CD14-positive monocyte (primary cell): ENCODE measurements at regions not wholly inside any gene's neighbourhood (a gene's known extent, or its start where the extent isn't known, plus 50 kb on each side); places are given as distances from the start of the nearest gene placed in this dataset.

ENCODE experiments used
- DNase-seq, 3 donors: peaks; one replicate each; pipeline ENCODE4 v3.0.0-alpha.2; 2011 to 2022
- H2AFZ ChIP-seq: 2 replicates; pipeline ENCODE4 v1.6.0; 2012; ENCODE audit warnings: mild to moderate bottlenecking, low read depth, low read length, inconsistent platforms; ENCODE audit not compliant: insufficient read depth, poor library complexity, severe bottlenecking
- H3K27ac ChIP-seq, 2 donors: 1 replicate in 1 of 2; 2 replicates in 1 of 2; pipeline ENCODE4 v1.5.1; 2012 to 2013; ENCODE audit warnings: low read length in 2 of 2, control low read depth in 1 of 2, inconsistent platforms in 1 of 2, low read depth in 1 of 2, mild to moderate bottlenecking in 1 of 2
- H3K27me3 ChIP-seq, 2 donors: one replicate each; pipeline versions ENCODE4 v1.6.0 to v1.6.1; 2011 to 2013; ENCODE audit warnings: low read length in 2 of 2; ENCODE audit not compliant: control insufficient read depth in 2 of 2, insufficient read depth in 2 of 2
- H3K36me3 ChIP-seq, 2 donors: replicated peaks in 1 of 2; 1 replicate in 1 of 2; 2 replicates in 1 of 2; pipeline versions ENCODE4 v1.5.1 to v1.6.1; 2012 to 2013; ENCODE audit warnings: low read length in 2 of 2, control low read depth in 1 of 2, inconsistent platforms in 1 of 2, mild to moderate bottlenecking in 1 of 2; ENCODE audit not compliant: insufficient read depth in 2 of 2, control insufficient read depth in 1 of 2
- H3K4me1 ChIP-seq, 2 donors: 1 replicate in 1 of 2; 2 replicates in 1 of 2; pipeline versions ENCODE4 v1.5.1 to v1.6.1; 2012 to 2013; ENCODE audit warnings: low read length in 2 of 2, control low read depth in 1 of 2, inconsistent platforms in 1 of 2, mild to moderate bottlenecking in 1 of 2, moderate library complexity in 1 of 2; ENCODE audit not compliant: insufficient read depth in 2 of 2, control insufficient read depth in 1 of 2
- H3K4me2 ChIP-seq: replicated peaks from 2 replicates; pipeline ENCODE3; 2012; ENCODE audit warnings: low read length, moderate library complexity, mild to moderate bottlenecking; ENCODE audit not compliant: poor library complexity, severe bottlenecking; ENCODE audit errors: extremely low read depth
- H3K4me3 ChIP-seq, 3 experiments: fragments of 200-600 bp in 1 of 3; sonication (generic) in 1 of 3; replicated peaks in 1 of 3; 1 replicate in 2 of 3; 2 replicates in 1 of 3; pipeline ENCODE4 v1.5.1; 2011 to 2013; ENCODE audit warnings: low read length in 3 of 3, mild to moderate bottlenecking in 3 of 3, control low read depth in 2 of 3, low read depth in 2 of 3, inconsistent platforms in 1 of 3, moderate library complexity in 1 of 3
- H3K79me2 ChIP-seq: 2 replicates; pipeline ENCODE4 v1.6.0; 2012; ENCODE audit warnings: mild to moderate bottlenecking, control low read depth, inconsistent platforms, low read length, moderate library complexity; ENCODE audit not compliant: insufficient read depth
- H3K9ac ChIP-seq: 2 replicates; pipeline ENCODE4 v1.6.0; 2017; ENCODE audit warnings: low read length, mild to moderate bottlenecking; ENCODE audit not compliant: insufficient read depth, poor library complexity, severe bottlenecking
- H3K9me3 ChIP-seq, 2 donors: replicated peaks in 1 of 2; 1 replicate in 1 of 2; 2 replicates in 1 of 2; pipeline versions ENCODE4 v1.5.1 to v1.6.1; 2012 to 2013; ENCODE audit warnings: low read length in 2 of 2, control low read depth in 1 of 2; ENCODE audit not compliant: control insufficient read depth in 1 of 2, insufficient read depth in 1 of 2
- H4K20me1 ChIP-seq: 2 replicates; pipeline ENCODE4 v1.6.0; 2012; ENCODE audit warnings: mild to moderate bottlenecking, low read length, control low read depth, moderate library complexity; ENCODE audit not compliant: insufficient read depth
- H3K27ac Mint-ChIP-seq, 7 donors: one replicate each; pipeline ENCODE4 v1.8.0; 2020; ENCODE audit warnings: mild to moderate bottlenecking in 7 of 7, mixed read lengths in 7 of 7, moderate library complexity in 6 of 7, inconsistent platforms in 2 of 7
- H3K27me3 Mint-ChIP-seq, 3 donors: one replicate each; pipeline ENCODE4 v1.8.0; 2021 to 2022; ENCODE audit warnings: low read depth in 3 of 3, mild to moderate bottlenecking in 3 of 3, mixed read lengths in 3 of 3, moderate library complexity in 3 of 3, inconsistent platforms in 1 of 3
- H3K36me3 Mint-ChIP-seq, 2 donors: one replicate each; pipeline ENCODE4 v1.8.0; 2020; ENCODE audit warnings: mixed read lengths in 2 of 2, inconsistent platforms in 1 of 2, mild to moderate bottlenecking in 1 of 2
- H3K4me1 Mint-ChIP-seq: one replicate; pipeline ENCODE4 v1.8.0; 2020; ENCODE audit warnings: mild to moderate bottlenecking, mixed read lengths
- H3K4me3 Mint-ChIP-seq, 2 donors: one replicate each; pipeline ENCODE4 v1.8.0; 2020; ENCODE audit warnings: mild to moderate bottlenecking in 2 of 2, mixed read lengths in 2 of 2, moderate library complexity in 1 of 2
- H3K9me3 Mint-ChIP-seq, 7 donors: one replicate each; pipeline ENCODE4 v1.8.0; 2020 to 2022; ENCODE audit warnings: mixed read lengths in 7 of 7, mild to moderate bottlenecking in 6 of 7, moderate library complexity in 6 of 7, inconsistent platforms in 2 of 7
- WGBS: methylation state at CpG from one replicate; pipeline ENCODE4 v1.1.5; 2013; ENCODE audit warnings: missing lambda C conversion rate; ENCODE audit not compliant: insufficient coverage; 5-methylcytosine and 5-hydroxymethylcytosine counted together
- intact Hi-C, 2 donors: fragments of 100-400 bp; cut with micrococcal nuclease; formaldehyde crosslinking; loops; one replicate each; pipeline versions ENCODE4 v1.15.0 to v1.15.1; 2023
- TF ChIP-seq, protein P1 (sequence below): fragments of 200-600 bp; IDR thresholded peaks from one replicate; pipeline ENCODE4 v1.8.0; 2022; ENCODE audit warnings: antibody characterized with exemption, mild to moderate bottlenecking

DNA sequence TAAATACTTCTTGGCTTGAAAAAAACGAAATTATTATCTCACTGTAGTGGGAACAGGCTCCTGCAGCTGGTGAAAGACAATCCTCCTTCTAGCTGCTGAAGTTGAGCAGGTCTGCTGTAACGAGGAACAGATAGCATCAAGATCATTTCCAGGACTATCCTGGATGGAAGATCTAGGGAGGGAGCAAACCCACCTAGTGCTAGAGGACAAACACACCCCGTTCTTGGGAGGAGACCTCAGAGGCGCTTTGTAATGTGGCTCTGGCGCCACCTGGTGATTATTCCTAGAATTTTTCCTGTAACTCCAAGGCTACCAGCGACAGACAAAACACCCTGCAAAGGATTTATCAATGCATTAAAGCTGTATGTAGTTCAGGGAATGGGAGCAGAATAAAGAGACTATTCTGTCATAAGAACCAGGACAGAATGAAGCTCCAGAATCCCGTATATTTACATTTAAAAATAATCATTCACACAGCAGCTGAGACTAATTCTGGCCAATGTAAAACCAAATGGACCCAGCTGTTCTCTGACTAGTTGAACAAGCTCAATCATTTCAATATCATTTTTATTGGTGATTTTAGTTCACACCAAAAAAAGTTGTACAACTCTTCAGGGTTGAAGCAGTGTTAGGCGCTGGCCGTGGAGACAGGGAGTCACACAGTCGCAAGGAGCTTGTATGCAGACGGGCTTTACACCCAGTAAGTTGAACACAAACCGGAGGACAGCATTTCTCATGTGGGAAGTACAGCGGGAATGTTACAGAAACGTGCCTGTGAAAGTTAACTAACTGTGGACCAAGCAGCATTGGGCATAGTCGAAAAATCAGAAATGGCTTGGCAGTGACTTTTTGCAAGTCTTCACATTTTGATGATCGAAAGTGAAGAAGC is 290.3 kb downstream of the TRIB2 start:
- Histone ChIP-seq H3K79me2 (no peaks in the 10 kb centered on the region), H3K36me3 (no peaks in the 10 kb centered on the region), H3K9me3 (no peaks in the 10 kb centered on the region), H3K4me3 (no peak overlapping the region), H3K4me1 (no peaks in the 10 kb centered on the region), H2AFZ (no peak overlapping the region), H4K20me1 (no peaks in the 10 kb centered on the region), H3K4me2 (no peak overlapping the region), H3K9ac (no peak overlapping the region), H3K27me3 (peaks cover 5 to 13% of the 10 kb centered on the region in 2 donors), H3K27ac (no peak overlapping the region)
- Mint-ChIP-seq H3K36me3 (no peaks in the 10 kb centered on the region), H3K27me3 (peaks cover 2 to 18% (median 9%) of the 10 kb centered on the region in 3 donors), H3K9me3 (no peaks in the 10 kb centered on the region), H3K4me1 (peaks cover 4% of the 10 kb centered on the region), H3K27ac (no peak overlapping the region), H3K4me3 (peak overlapping the region in 1 of 2 donors; percentile 10)
- intact Hi-C loops = loop anchor here (5.0 to 10.0 kb wide), 3 partner anchors 1212 to 1530 kb away; no protein-coding TSS in a partner anchor
- WGBS = 63% methylated on average over 10 of the region's 16 CpGs
- TF ChIP-seq, protein P1, sequence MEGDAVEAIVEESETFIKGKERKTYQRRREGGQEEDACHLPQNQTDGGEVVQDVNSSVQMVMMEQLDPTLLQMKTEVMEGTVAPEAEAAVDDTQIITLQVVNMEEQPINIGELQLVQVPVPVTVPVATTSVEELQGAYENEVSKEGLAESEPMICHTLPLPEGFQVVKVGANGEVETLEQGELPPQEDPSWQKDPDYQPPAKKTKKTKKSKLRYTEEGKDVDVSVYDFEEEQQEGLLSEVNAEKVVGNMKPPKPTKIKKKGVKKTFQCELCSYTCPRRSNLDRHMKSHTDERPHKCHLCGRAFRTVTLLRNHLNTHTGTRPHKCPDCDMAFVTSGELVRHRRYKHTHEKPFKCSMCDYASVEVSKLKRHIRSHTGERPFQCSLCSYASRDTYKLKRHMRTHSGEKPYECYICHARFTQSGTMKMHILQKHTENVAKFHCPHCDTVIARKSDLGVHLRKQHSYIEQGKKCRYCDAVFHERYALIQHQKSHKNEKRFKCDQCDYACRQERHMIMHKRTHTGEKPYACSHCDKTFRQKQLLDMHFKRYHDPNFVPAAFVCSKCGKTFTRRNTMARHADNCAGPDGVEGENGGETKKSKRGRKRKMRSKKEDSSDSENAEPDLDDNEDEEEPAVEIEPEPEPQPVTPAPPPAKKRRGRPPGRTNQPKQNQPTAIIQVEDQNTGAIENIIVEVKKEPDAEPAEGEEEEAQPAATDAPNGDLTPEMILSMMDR = peak; percentile 96
- peak; percentile 17 to 42 (median 39) for DNase-seq

DNA sequence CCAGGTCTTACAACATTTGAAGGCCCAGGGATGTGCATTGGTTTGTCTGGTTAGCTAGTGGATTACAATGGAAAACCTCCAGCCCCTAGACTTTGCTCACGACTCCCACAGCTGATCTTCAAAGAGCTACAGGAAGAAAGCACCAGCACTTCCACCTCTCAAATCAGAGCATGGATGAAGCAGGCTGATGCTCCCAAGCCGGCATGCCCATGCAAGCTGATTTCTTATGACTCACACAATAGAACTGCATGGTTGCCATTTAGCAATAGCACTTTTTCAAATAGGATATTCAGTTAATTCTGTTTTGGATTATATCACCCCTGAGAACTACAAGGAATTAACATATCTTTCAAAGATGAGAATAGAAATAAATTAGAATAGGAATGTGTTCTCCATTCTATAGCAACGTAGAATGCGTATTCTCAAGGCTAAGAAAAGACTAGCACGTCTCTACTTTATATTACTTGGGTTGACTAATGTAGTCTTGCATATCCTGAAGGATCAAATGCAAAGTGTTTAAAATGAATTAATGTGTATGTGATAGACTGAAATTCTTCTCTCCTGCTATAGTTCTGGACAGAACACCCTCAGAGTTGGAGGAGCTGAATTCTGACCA is 292.4 kb downstream of the TRIB2 start:
- H3K27ac Mint-ChIP-seq = no peak overlapping the region
- intact Hi-C loops = loop anchor here (5.0 to 10.0 kb wide), 3 partner anchors 1214 to 1532 kb away; no protein-coding TSS in a partner anchor
- H4K20me1 ChIP-seq = no peaks in the 10 kb centered on the region
- peaks cover 2 to 7% of the 10 kb centered on the region in 2 donors for H3K27me3 ChIP-seq
- H3K4me2 ChIP-seq = no peak overlapping the region
- no peaks in the 10 kb centered on the region for H3K9me3 Mint-ChIP-seq
- H3K4me3 Mint-ChIP-seq = no peak overlapping the region
- TF ChIP-seq, protein P1 = no peak
- no CpG with 5 or more reads among the region's 5 CpGs for WGBS
- H3K9me3 ChIP-seq = no peaks in the 10 kb centered on the region
- no peaks in the 10 kb centered on the region for H3K79me2 ChIP-seq
- H3K36me3 Mint-ChIP-seq = no peaks in the 10 kb centered on the region
- H3K27ac ChIP-seq = no peak overlapping the region
- H3K9ac ChIP-seq = no peak overlapping the region
- H3K4me3 ChIP-seq = no peak overlapping the region
- H2AFZ ChIP-seq = no peak overlapping the region
- peaks cover 4% of the 10 kb centered on the region for H3K4me1 Mint-ChIP-seq
- H3K36me3 ChIP-seq = no peaks in the 10 kb centered on the region
- H3K27me3 Mint-ChIP-seq = peaks cover 2 to 14% (median 4%) of the 10 kb centered on the region in 3 donors
- DNase-seq = no peak
- no peaks in the 10 kb centered on the region for H3K4me1 ChIP-seq
